ENCODE measurements at regions not wholly inside any gene's neighbourhood (a gene's known extent, or its start where the extent isn't known, plus 50 kb on each side); places are given as distances from the start of the nearest gene placed in this dataset.

GRCh38 chr17:72271603-72272002 is 150.8 kb downstream of the SOX9 start:
- no peaks in the 10 kb centered on the region for H3K27me3 ChIP-seq (ENCODE audit: insufficient read depth, low read length)

GRCh38 chr17:72273289-72274056 is 152.7 kb downstream of the SOX9 start:
- H3K27me3 Mint-ChIP-seq = peaks cover 0 to 2% of the 10 kb centered on the region in 2 donors
- H3K27me3 ChIP-seq (ENCODE audit: insufficient read depth, low read length) = no peaks in the 10 kb centered on the region
- no peak overlapping the region for H3K27ac ChIP-seq (ENCODE audit: low read depth, low read length)
- no peaks in the 10 kb centered on the region for H3K36me3 ChIP-seq (ENCODE audit: insufficient read depth, low read length)
- H3K36me3 Mint-ChIP-seq = no peaks in the 10 kb centered on the region
- H3K4me1 ChIP-seq (ENCODE audit: insufficient read depth, low read length) = no peaks in the 10 kb centered on the region
- ChIA-PET CTCF (ENCODE audit: partially characterized antibody) (no interaction called here), POLR2A (ENCODE audit: partially characterized antibody) (no interaction called here)
- intact Hi-C loops (cut with micrococcal nuclease) = no loop called here
- no peak overlapping the region for H3K27ac Mint-ChIP-seq
- no peak overlapping the region for H3K4me3 Mint-ChIP-seq
- no peak for DNase-seq
- H3K4me3 ChIP-seq (ENCODE audit: low read length in 2 of 2) = no peak overlapping the region
- no peaks in the 10 kb centered on the region for H3K4me1 Mint-ChIP-seq
- H3K9me3 Mint-ChIP-seq = peaks cover 0 to 6% (median 0%) of the 10 kb centered on the region in 8 donors
- H3K9me3 ChIP-seq (ENCODE audit: control insufficient read depth in 1 of 2, low read length in 2 of 2) = no peaks in the 10 kb centered on the region

More at GRCh38 chr17:72271603-72272002, 150.8 kb downstream of the SOX9 start:
- H3K4me1 Mint-ChIP-seq = no peaks in the 10 kb centered on the region
- no peak overlapping the region for H3K27ac ChIP-seq (ENCODE audit: low read depth, low read length)
- POLR2A ChIA-PET (ENCODE audit: partially characterized antibody) = no interaction called here
- peaks cover 0 to 5% of the 10 kb centered on the region in 2 donors for H3K27me3 Mint-ChIP-seq
- no peak for DNase-seq
- no peak overlapping the region for H3K27ac Mint-ChIP-seq
- peaks cover 0 to 6% (median 0%) of the 10 kb centered on the region in 8 donors for H3K9me3 Mint-ChIP-seq
- H3K9me3 ChIP-seq (ENCODE audit: control insufficient read depth in 1 of 2, low read length in 2 of 2) = no peaks in the 10 kb centered on the region
- H3K36me3 Mint-ChIP-seq = no peaks in the 10 kb centered on the region
- no peaks in the 10 kb centered on the region for H3K4me1 ChIP-seq (ENCODE audit: insufficient read depth, low read length)
- no peak overlapping the region for H3K4me3 Mint-ChIP-seq
- CTCF ChIA-PET (ENCODE audit: partially characterized antibody) = no interaction called here
- H3K4me3 ChIP-seq (ENCODE audit: low read length in 2 of 2) = no peak overlapping the region
- intact Hi-C loops (cut with micrococcal nuclease) = no loop called here
- no peaks in the 10 kb centered on the region for H3K36me3 ChIP-seq (ENCODE audit: insufficient read depth, low read length)

GRCh38 chr17:72274614-72275013 is 153.8 kb downstream of the SOX9 start:
- no peaks in the 10 kb centered on the region for H3K36me3 ChIP-seq (ENCODE audit: insufficient read depth, low read length)
- Mint-ChIP-seq H3K4me3 (no peak overlapping the region), H3K27me3 (no peaks in the 10 kb centered on the region), H3K36me3 (no peaks in the 10 kb centered on the region), H3K27ac (peak overlapping the region in 1 of 7 donors; percentile 37), H3K9me3 (peaks cover 0 to 6% (median 0%) of the 10 kb centered on the region in 8 donors), H3K4me1 (no peaks in the 10 kb centered on the region)
- CTCF ChIA-PET (ENCODE audit: partially characterized antibody) = no interaction called here
- H3K9me3 ChIP-seq (ENCODE audit: control insufficient read depth in 1 of 2, low read length in 2 of 2) = no peaks in the 10 kb centered on the region
- intact Hi-C loops (cut with micrococcal nuclease) = no loop called here
- DNase-seq = no peak
- POLR2A ChIA-PET (ENCODE audit: partially characterized antibody) = no interaction called here
- H3K27me3 ChIP-seq (ENCODE audit: insufficient read depth, low read length) = no peaks in the 10 kb centered on the region
- no peaks in the 10 kb centered on the region for H3K4me1 ChIP-seq (ENCODE audit: insufficient read depth, low read length)
- no peak overlapping the region for H3K4me3 ChIP-seq (ENCODE audit: low read length in 2 of 2)
- no peak overlapping the region for H3K27ac ChIP-seq (ENCODE audit: low read depth, low read length)

GRCh38 chr17:72280881-72281280 is 160.1 kb downstream of the SOX9 start:
- no peaks in the 10 kb centered on the region for H3K36me3 ChIP-seq (ENCODE audit: insufficient read depth, low read length)
- H3K4me3 Mint-ChIP-seq = no peak overlapping the region
- no peaks in the 10 kb centered on the region for H3K4me1 Mint-ChIP-seq
- intact Hi-C loops (cut with micrococcal nuclease) = no loop called here
- no peak overlapping the region for H3K27ac ChIP-seq (ENCODE audit: low read depth, low read length)
- no peak overlapping the region for H3K27ac Mint-ChIP-seq
- ChIA-PET CTCF (ENCODE audit: partially characterized antibody) (no interaction called here), POLR2A (ENCODE audit: partially characterized antibody) (no interaction called here)
- no peaks in the 10 kb centered on the region for H3K36me3 Mint-ChIP-seq
- H3K9me3 Mint-ChIP-seq = peaks cover 0 to 6% (median 2%) of the 10 kb centered on the region in 8 donors
- no peak for DNase-seq
- no peaks in the 10 kb centered on the region for H3K27me3 ChIP-seq (ENCODE audit: insufficient read depth, low read length)
- H3K27me3 Mint-ChIP-seq = no peaks in the 10 kb centered on the region
- no peaks in the 10 kb centered on the region for H3K9me3 ChIP-seq (ENCODE audit: control insufficient read depth in 1 of 2, low read length in 2 of 2)
- no peaks in the 10 kb centered on the region for H3K4me1 ChIP-seq (ENCODE audit: insufficient read depth, low read length)
- H3K4me3 ChIP-seq (ENCODE audit: low read length in 2 of 2) = no peak overlapping the region

GRCh38 chr17:72282439-72283029 is 161.7 kb downstream of the SOX9 start:
- Mint-ChIP-seq H3K9me3 (peaks cover 0 to 6% (median 0%) of the 10 kb centered on the region in 8 donors), H3K36me3 (no peaks in the 10 kb centered on the region), H3K27ac (no peak overlapping the region), H3K4me1 (no peaks in the 10 kb centered on the region), H3K27me3 (no peaks in the 10 kb centered on the region), H3K4me3 (no peak overlapping the region)
- intact Hi-C loops (cut with micrococcal nuclease) = no loop called here
- Histone ChIP-seq H3K4me3 (ENCODE audit: low read length in 2 of 2) (no peak overlapping the region), H3K36me3 (ENCODE audit: insufficient read depth, low read length) (no peaks in the 10 kb centered on the region), H3K4me1 (ENCODE audit: insufficient read depth, low read length) (no peaks in the 10 kb centered on the region), H3K9me3 (ENCODE audit: control insufficient read depth in 1 of 2, low read length in 2 of 2) (no peaks in the 10 kb centered on the region), H3K27ac (ENCODE audit: low read depth, low read length) (no peak overlapping the region), H3K27me3 (ENCODE audit: insufficient read depth, low read length) (no peaks in the 10 kb centered on the region)
- ChIA-PET CTCF (ENCODE audit: partially characterized antibody) (no interaction called here), POLR2A (ENCODE audit: partially characterized antibody) (no interaction called here)
- no peak for DNase-seq

GRCh38 chr17:72284806-72285205 is 164.0 kb downstream of the SOX9 start:
- Histone ChIP-seq H3K36me3 (ENCODE audit: insufficient read depth, low read length) (no peaks in the 10 kb centered on the region), H3K27me3 (ENCODE audit: insufficient read depth, low read length) (no peaks in the 10 kb centered on the region), H3K9me3 (ENCODE audit: control insufficient read depth in 1 of 2, low read length in 2 of 2) (no peaks in the 10 kb centered on the region), H3K4me1 (ENCODE audit: insufficient read depth, low read length) (no peaks in the 10 kb centered on the region), H3K4me3 (ENCODE audit: low read length in 2 of 2) (no peak overlapping the region), H3K27ac (ENCODE audit: low read depth, low read length) (no peak overlapping the region)
- H3K27ac Mint-ChIP-seq = no peak overlapping the region
- CTCF ChIA-PET (ENCODE audit: partially characterized antibody) = no interaction called here
- no peak overlapping the region for H3K4me3 Mint-ChIP-seq
- H3K27me3 Mint-ChIP-seq = no peaks in the 10 kb centered on the region
- POLR2A ChIA-PET (ENCODE audit: partially characterized antibody) = no interaction called here
- no peak for DNase-seq
- no peaks in the 10 kb centered on the region for H3K36me3 Mint-ChIP-seq
- intact Hi-C loops (cut with micrococcal nuclease) = no loop called here
- no peaks in the 10 kb centered on the region for H3K4me1 Mint-ChIP-seq
- H3K9me3 Mint-ChIP-seq = peaks cover 0 to 6% (median 0%) of the 10 kb centered on the region in 8 donors

GRCh38 chr17:72287586-72287985 is 166.8 kb downstream of the SOX9 start:
- no peaks in the 10 kb centered on the region for H3K9me3 ChIP-seq (ENCODE audit: control insufficient read depth in 1 of 2, low read length in 2 of 2)
- CTCF ChIA-PET (ENCODE audit: partially characterized antibody) = no interaction called here

More at GRCh38 chr17:72287586-72287985, 166.8 kb downstream of the SOX9 start:
- DNase-seq = no peak
- no peak overlapping the region for H3K4me3 ChIP-seq (ENCODE audit: low read length in 2 of 2)
- H3K27ac ChIP-seq (ENCODE audit: low read depth, low read length) = no peak overlapping the region
- Mint-ChIP-seq H3K27ac (no peak overlapping the region), H3K9me3 (peaks cover 0 to 3% (median 0%) of the 10 kb centered on the region in 8 donors), H3K27me3 (no peaks in the 10 kb centered on the region), H3K4me3 (no peak overlapping the region), H3K36me3 (no peaks in the 10 kb centered on the region), H3K4me1 (no peaks in the 10 kb centered on the region)
- POLR2A ChIA-PET (ENCODE audit: partially characterized antibody) = no interaction called here
- H3K36me3 ChIP-seq (ENCODE audit: insufficient read depth, low read length) = no peaks in the 10 kb centered on the region
- no peaks in the 10 kb centered on the region for H3K27me3 ChIP-seq (ENCODE audit: insufficient read depth, low read length)
- no peaks in the 10 kb centered on the region for H3K4me1 ChIP-seq (ENCODE audit: insufficient read depth, low read length)
- intact Hi-C loops (cut with micrococcal nuclease) = no loop called here

Data from CD4-positive, alpha-beta memory T cell (primary cell).